ENCODE measurements at regions not wholly inside any gene's neighbourhood (a gene's known extent, or its start where the extent isn't known, plus 50 kb on each side); places are given as distances from the start of the nearest gene placed in this dataset.

- H3K27ac ChIP-seq: no peak overlapping the region
- TF ChIP-seq CTCF (IDR thresholded peaks at IDR 0.05): no peak
- no peak for ATAC-seq
- no peak overlapping the region for H3K4me3 ChIP-seq
- WGBS, 3 donors: 68 to 97% (median 91%) methylated on average over 1 of the region's 1 CpG
- no peaks in the 10 kb centered on the region for H3K36me3 ChIP-seq (ENCODE audit: insufficient read depth in 1 of 2, low read depth in 1 of 2)
- intact Hi-C loops (cut with DNase I): no loop called here
- no peaks in the 10 kb centered on the region for H3K4me1 ChIP-seq
- H3K27me3 ChIP-seq (ENCODE audit: insufficient read depth in 3 of 3, low read length in 2 of 3): no peaks in the 10 kb centered on the region
- DNase-seq: no peak
- no peaks in the 10 kb centered on the region for H3K9me3 ChIP-seq
Observed at GRCh38 chrX:138872537-138872936, 161.0 kb upstream of the FGF13 start.

GRCh38 chrX:138871739-138872138 is 160.2 kb upstream of the FGF13 start:
- 57 to 70% (median 57%) methylated on average over 3 of the region's 3 CpGs for whole genome bisulfite sequencing, 3 donors
- H3K9me3 ChIP-seq: no peaks in the 10 kb centered on the region
- no peaks in the 10 kb centered on the region for H3K4me1 ChIP-seq
- no peaks in the 10 kb centered on the region for H3K36me3 ChIP-seq (ENCODE audit: insufficient read depth in 1 of 2, low read depth in 1 of 2)
- no peak for TF ChIP-seq CTCF (IDR thresholded peaks at IDR 0.05)
- DNase-seq (no peak), ATAC-seq (peak; percentile 35 to 84 (median 62))
- no peak overlapping the region for H3K27ac ChIP-seq
- intact Hi-C loops (cut with DNase I): no loop called here
- no peaks in the 10 kb centered on the region for H3K27me3 ChIP-seq (ENCODE audit: insufficient read depth in 3 of 3, low read length in 2 of 3)
- H3K4me3 ChIP-seq: no peak overlapping the region

- Histone ChIP-seq H3K27ac (no peak overlapping the region), H3K27me3 (ENCODE audit: insufficient read depth in 3 of 3, low read length in 2 of 3) (no peaks in the 10 kb centered on the region), H3K4me3 (no peak overlapping the region), H3K4me1 (no peaks in the 10 kb centered on the region), H3K9me3 (no peaks in the 10 kb centered on the region), H3K36me3 (ENCODE audit: insufficient read depth in 1 of 2, low read depth in 1 of 2) (no peaks in the 10 kb centered on the region)
- DNase-seq (no peak), ATAC-seq (peak in 2 of 4 donors; percentile 31 to 42)
- 54 to 70% (median 67%) methylated on average over 4 of the region's 4 CpGs for WGBS, 3 donors
- no peak for TF ChIP-seq CTCF (IDR thresholded peaks at IDR 0.05)
- intact Hi-C loops (cut with DNase I): no loop called here
Observed at GRCh38 chrX:138866643-138867042, 155.1 kb upstream of the FGF13 start.

DNA sequence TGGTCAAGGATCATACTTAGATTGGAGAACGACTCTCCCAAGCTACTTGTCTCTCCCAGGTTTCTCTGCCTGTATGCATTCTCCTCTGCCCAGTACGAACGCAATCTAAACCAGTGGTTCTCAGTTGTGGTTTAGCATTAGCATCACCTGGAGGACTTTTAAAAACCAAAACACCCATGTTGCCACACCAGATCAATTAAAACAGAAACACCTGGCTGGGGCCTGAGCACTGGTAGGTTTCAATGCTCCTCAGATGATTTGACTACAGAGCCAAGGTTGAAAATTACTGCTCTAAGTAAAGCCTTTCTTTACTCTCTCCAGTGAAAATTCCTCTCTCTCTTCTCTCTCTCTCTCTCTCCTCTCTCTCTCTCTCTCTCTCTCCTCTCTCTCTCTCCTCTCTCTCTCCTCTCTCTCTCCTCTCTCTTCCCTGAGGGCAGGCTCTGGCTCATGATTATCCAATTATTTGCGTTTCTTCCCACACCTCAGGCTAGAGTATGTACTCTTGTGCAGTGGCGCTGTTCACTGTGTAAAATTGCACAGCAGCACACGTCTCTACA is 153.7 kb upstream of the FGF13 start:
- Histone ChIP-seq H3K9me3 (no peaks in the 10 kb centered on the region), H3K4me1 (no peaks in the 10 kb centered on the region), H3K27ac (no peak overlapping the region), H3K27me3 (ENCODE audit: insufficient read depth in 3 of 3, low read length in 2 of 3) (no peaks in the 10 kb centered on the region), H3K4me3 (no peak overlapping the region), H3K36me3 (ENCODE audit: insufficient read depth in 1 of 2, low read depth in 1 of 2) (no peaks in the 10 kb centered on the region)
- intact Hi-C loops (cut with DNase I): no loop called here
- no peak for TF ChIP-seq CTCF (IDR thresholded peaks at IDR 0.05)
- ATAC-seq (no peak), DNase-seq (no peak)
- WGBS, 3 donors: 77 to 98% (median 95%) methylated on average over 5 to 6 of the region's 6 CpGs

GRCh38 chrX:138859421-138859820 is 147.9 kb upstream of the FGF13 start:
- no peaks in the 10 kb centered on the region for H3K27me3 ChIP-seq (ENCODE audit: insufficient read depth in 3 of 3, low read length in 2 of 3)
- WGBS, 3 donors: 59 to 63% (median 63%) methylated on average over 2 of the region's 2 CpGs
- intact Hi-C loops (cut with DNase I): no loop called here
- no peaks in the 10 kb centered on the region for H3K9me3 ChIP-seq
- DNase-seq (no peak), ATAC-seq (no peak)
- TF ChIP-seq CTCF (IDR thresholded peaks at IDR 0.05): no peak
- no peaks in the 10 kb centered on the region for H3K36me3 ChIP-seq (ENCODE audit: insufficient read depth in 1 of 2, low read depth in 1 of 2)
- H3K4me3 ChIP-seq: no peak overlapping the region
- no peaks in the 10 kb centered on the region for H3K4me1 ChIP-seq
- no peak overlapping the region for H3K27ac ChIP-seq

All from psoas muscle (tissue), 7 donors.